Ureter (tissue), 1 donor: ENCODE measurements at regions not wholly inside any gene's neighbourhood (a gene's known extent, or its start where the extent isn't known, plus 50 kb on each side); places are given as distances from the start of the nearest gene placed in this dataset.

Experiments
- DNase-seq: peaks from one replicate; pipeline ENCODE4 v3.0.0-alpha.2; 2020; ENCODE audit warnings: low spot score
- donor health status: DM: yes; HTN: yes; CAD: no.

GRCh38 chr6:33967966-33968724 is 164.3 kb upstream of the MLN start:
- DNase-seq, result no peak

GRCh38 chr6:33967265-33967767 is 163.5 kb upstream of the MLN start:
- DNase-seq, result no peak

- DNase-seq, result no peak
These were observed 162.7 kb upstream of the MLN start for GRCh38 chr6:33966536-33966935.

- no peak for DNase-seq
These were observed 162.0 kb upstream of the MLN start for GRCh38 chr6:33965766-33966165.

- DNase-seq, result no peak
These were observed 160.6 kb upstream of the MLN start for GRCh38 chr6:33964387-33964786.

GRCh38 chr6:33963136-33963750 is 159.4 kb upstream of the MLN start:
- no peak for DNase-seq

GRCh38 chr6:33962246-33963027 is 158.6 kb upstream of the MLN start:
- DNase-seq, result no peak

- DNase-seq, result no peak
These were observed 157.9 kb upstream of the MLN start for GRCh38 chr6:33961691-33962090.

GRCh38 chr6:33960345-33961313 is 156.8 kb upstream of the MLN start:
- no peak for DNase-seq

- no peak for DNase-seq
These were observed 156.0 kb upstream of the MLN start for GRCh38 chr6:33959661-33960344.

- DNase-seq, result no peak
These were observed 155.5 kb upstream of the MLN start for GRCh38 chr6:33959329-33959651.

GRCh38 chr6:33958526-33959328 is 154.9 kb upstream of the MLN start:
- no peak for DNase-seq

- no peak for DNase-seq
These were observed 154.2 kb upstream of the MLN start for GRCh38 chr6:33957892-33958525.

- DNase-seq, result no peak
These were observed 153.5 kb upstream of the MLN start for GRCh38 chr6:33957131-33957891.

GRCh38 chr6:33956206-33956605 is 152.4 kb upstream of the MLN start:
- no peak for DNase-seq

GRCh38 chr6:33955566-33955965 is 151.8 kb upstream of the MLN start:
- no peak for DNase-seq

- DNase-seq, result no peak
These were observed 150.7 kb upstream of the MLN start for GRCh38 chr6:33954453-33954852.

GRCh38 chr6:33953171-33953570 is 149.4 kb upstream of the MLN start:
- no peak for DNase-seq

GRCh38 chr6:33952016-33952415 is 148.2 kb upstream of the MLN start:
- DNase-seq, result no peak
